Urinary bladder (tissue), 3 donors: ENCODE measurements at regions not wholly inside any gene's neighbourhood (a gene's known extent, or its start where the extent isn't known, plus 50 kb on each side); places are given as distances from the start of the nearest gene placed in this dataset.

Experiments used
- DNase-seq: peaks from one replicate; pipeline ENCODE4 v3.0.0-alpha.2; 2015; ENCODE audit errors: extremely low spot score
- H3K27ac ChIP-seq: one replicate; pipeline ENCODE4 v1.5.1; 2013; ENCODE audit warnings: low read depth, mild to moderate bottlenecking, moderate library complexity
- H3K36me3 ChIP-seq: one replicate; pipeline ENCODE4 v1.6.1; 2013; ENCODE audit warnings: mild to moderate bottlenecking, moderate library complexity; ENCODE audit not compliant: insufficient read depth
- H3K4me1 ChIP-seq: one replicate; pipeline ENCODE4 v1.6.1; 2013; ENCODE audit warnings: mild to moderate bottlenecking, moderate library complexity; ENCODE audit not compliant: insufficient read depth
- H3K4me3 ChIP-seq: one replicate; pipeline ENCODE4 v1.5.1; 2013; ENCODE audit warnings: low read depth, low read length
- WGBS: extraction: QIAGEN DNeasy Blood & Tissue Kit; methylation state at CpG from one replicate; pipeline ENCODE4 v1.1.7; 2013; 5-methylcytosine and 5-hydroxymethylcytosine counted together
- donor health status: healthy with polysubstance abuse.
- donor health status: healthy.

DNA sequence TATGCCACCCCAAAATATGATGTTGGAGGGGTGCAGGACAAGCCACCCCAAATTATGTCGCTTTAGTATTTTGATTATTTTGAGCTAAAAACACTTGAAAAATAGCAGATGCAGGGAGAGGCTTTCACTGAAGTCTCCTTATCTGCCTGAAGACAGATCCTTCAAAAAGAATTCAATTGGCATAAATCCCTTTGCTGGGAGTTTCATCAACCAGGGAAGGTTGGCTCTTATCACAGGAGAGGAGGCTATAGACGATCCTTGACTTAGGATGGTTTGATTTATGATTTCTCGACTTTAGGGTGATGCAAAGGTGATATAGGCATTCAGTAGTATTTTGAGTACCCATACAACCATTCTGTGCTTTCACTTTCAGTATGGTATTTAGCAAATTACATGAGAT, 97.8 kb upstream of the CAMK1G start:
- H3K36me3 ChIP-seq: no peaks in the 10 kb centered on the region
- 63% methylated on average over 3 of the region's 3 CpGs for WGBS
- no peak overlapping the region for H3K4me3 ChIP-seq
- DNase-seq: no peak
- no peak overlapping the region for H3K27ac ChIP-seq
- H3K4me1 ChIP-seq: no peaks in the 10 kb centered on the region

- no peak overlapping the region for H3K27ac ChIP-seq
- no peak for DNase-seq
- WGBS: 100% methylated on average over 1 of the region's 1 CpG
- H3K4me3 ChIP-seq: no peak overlapping the region
- no peaks in the 10 kb centered on the region for H3K36me3 ChIP-seq
- H3K4me1 ChIP-seq: no peaks in the 10 kb centered on the region
These were observed 96.5 kb upstream of the CAMK1G start for GRCh38 chr1:209486861-209487593.

DNA sequence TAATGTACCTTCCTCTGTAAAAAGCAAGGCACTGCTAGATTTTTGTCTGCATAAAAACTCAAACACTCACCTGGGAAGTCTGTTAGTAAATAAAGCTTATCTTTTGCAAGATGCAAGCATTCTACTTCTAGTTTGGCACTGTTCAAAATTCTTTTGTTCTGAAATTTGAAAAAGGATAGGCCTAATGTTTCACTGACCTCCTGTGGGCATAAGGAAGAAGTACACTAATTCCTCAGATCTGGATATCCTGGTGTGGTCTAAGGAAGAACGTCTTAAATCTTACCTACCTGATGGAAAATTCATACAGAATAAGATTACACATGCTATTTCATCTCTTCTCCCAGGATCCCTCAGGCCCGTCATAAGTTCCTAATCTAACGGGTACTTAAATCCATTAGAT, 93.5 kb upstream of the CAMK1G start:
- H3K36me3 ChIP-seq: no peaks in the 10 kb centered on the region
- DNase-seq: no peak
- WGBS: 67% methylated on average over 3 of the region's 3 CpGs
- H3K4me1 ChIP-seq: no peaks in the 10 kb centered on the region
- no peak overlapping the region for H3K27ac ChIP-seq
- H3K4me3 ChIP-seq: no peak overlapping the region

GRCh38 chr1:209491031-209491430, 92.5 kb upstream of the CAMK1G start:
- DNase-seq: no peak
- Histone ChIP-seq H3K27ac (no peak overlapping the region), H3K4me3 (no peak overlapping the region), H3K36me3 (no peaks in the 10 kb centered on the region), H3K4me1 (no peaks in the 10 kb centered on the region)
- 93% methylated on average over 2 of the region's 2 CpGs for WGBS

DNA sequence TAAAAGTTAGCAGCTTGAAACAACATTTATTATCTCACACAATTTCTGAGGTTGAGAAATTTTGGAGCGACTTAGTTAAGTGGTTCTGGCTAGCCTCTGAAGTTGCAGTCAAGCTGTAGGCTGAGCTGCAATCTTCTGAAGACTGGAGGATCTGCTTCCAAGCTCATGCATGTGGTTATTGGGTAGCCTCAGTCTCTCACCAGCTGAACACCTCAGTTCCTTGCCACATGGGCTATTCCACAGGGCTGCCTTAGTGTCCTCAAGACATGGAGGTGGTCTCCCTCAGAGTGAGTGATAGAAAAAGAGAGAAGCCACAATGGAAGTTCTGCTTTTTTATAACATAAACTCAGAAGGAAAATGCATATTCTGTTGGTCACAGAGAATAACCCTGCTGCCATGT, 92.0 kb upstream of the CAMK1G start:
- H3K27ac ChIP-seq: no peak overlapping the region
- DNase-seq: no peak
- H3K4me3 ChIP-seq: no peak overlapping the region
- no peaks in the 10 kb centered on the region for H3K36me3 ChIP-seq
- WGBS: 85% methylated on average over 1 of the region's 1 CpG
- no peaks in the 10 kb centered on the region for H3K4me1 ChIP-seq

GRCh38 chr1:209491897-209492296, 91.6 kb upstream of the CAMK1G start:
- H3K36me3 ChIP-seq: no peaks in the 10 kb centered on the region
- no peak overlapping the region for H3K27ac ChIP-seq
- no peak overlapping the region for H3K4me3 ChIP-seq
- 80% methylated on average over 4 of the region's 4 CpGs for WGBS
- DNase-seq: no peak
- H3K4me1 ChIP-seq: no peaks in the 10 kb centered on the region

GRCh38 chr1:209493559-209493958, 90.0 kb upstream of the CAMK1G start:
- no peaks in the 10 kb centered on the region for H3K4me1 ChIP-seq
- DNase-seq: no peak
- H3K36me3 ChIP-seq: no peaks in the 10 kb centered on the region
- H3K27ac ChIP-seq: no peak overlapping the region
- no peak overlapping the region for H3K4me3 ChIP-seq

- H3K27ac ChIP-seq: no peak overlapping the region
- WGBS: 79% methylated on average over 1 of the region's 1 CpG
- H3K4me3 ChIP-seq: no peak overlapping the region
- no peak for DNase-seq
- H3K36me3 ChIP-seq: no peaks in the 10 kb centered on the region
- H3K4me1 ChIP-seq: no peaks in the 10 kb centered on the region
These were observed 85.8 kb upstream of the CAMK1G start for GRCh38 chr1:209497729-209498128.

DNA sequence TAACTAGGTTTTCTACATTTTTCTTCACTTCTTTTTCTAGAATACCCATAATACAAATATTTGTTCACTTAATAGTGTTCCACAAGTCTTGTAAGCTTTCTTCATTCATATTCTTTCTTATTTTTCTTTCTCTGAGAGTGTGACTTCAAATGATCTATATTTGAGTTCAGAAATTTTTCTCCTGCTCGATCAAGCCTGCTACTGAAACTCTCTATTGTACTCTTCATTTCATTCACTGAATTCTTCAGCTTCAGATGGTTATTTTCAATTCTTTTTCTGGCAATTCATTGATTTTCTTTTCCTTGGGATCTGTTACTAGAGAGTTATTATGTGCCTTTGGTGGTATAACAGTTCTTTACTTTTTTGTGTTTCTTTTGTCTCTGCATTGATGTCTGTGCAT, 82.5 kb upstream of the CAMK1G start:
- DNase-seq: no peak
- Histone ChIP-seq H3K4me3 (no peak overlapping the region), H3K27ac (no peak overlapping the region), H3K36me3 (no peaks in the 10 kb centered on the region), H3K4me1 (no peaks in the 10 kb centered on the region)
- WGBS: 88% methylated on average over 1 of the region's 1 CpG

- Histone ChIP-seq H3K36me3 (no peaks in the 10 kb centered on the region), H3K27ac (no peak overlapping the region), H3K4me3 (no peak overlapping the region), H3K4me1 (no peaks in the 10 kb centered on the region)
- 90% methylated on average over 1 of the region's 1 CpG for WGBS
- DNase-seq: no peak
These were observed 80.3 kb upstream of the CAMK1G start for GRCh38 chr1:209503196-209503595.

DNA sequence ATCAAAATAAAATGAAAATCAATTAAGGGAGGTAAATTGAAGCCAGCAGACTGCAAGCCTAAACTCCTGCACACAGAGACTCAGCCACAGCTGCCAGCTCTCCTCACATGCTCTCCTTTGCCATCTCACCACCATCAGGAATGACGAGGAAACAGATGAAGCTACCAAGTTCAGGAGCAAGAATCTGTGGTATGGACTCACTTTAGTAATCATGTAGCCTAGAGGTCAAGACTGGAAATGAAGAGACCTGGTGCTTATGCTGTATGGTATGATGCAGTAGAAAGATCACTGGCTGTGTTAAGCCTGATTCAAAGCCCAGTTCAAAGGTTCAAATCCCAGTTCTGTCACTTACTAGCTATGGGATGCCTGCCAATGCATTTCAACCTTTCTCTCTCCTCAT, 78.9 kb upstream of the CAMK1G start:
- H3K4me3 ChIP-seq: no peak overlapping the region
- WGBS: 79% methylated on average over 1 of the region's 1 CpG
- no peaks in the 10 kb centered on the region for H3K36me3 ChIP-seq
- H3K27ac ChIP-seq: no peak overlapping the region
- no peaks in the 10 kb centered on the region for H3K4me1 ChIP-seq
- DNase-seq: no peak

GRCh38 chr1:209505044-209505443, 78.5 kb upstream of the CAMK1G start:
- 85% methylated on average over 1 of the region's 1 CpG for WGBS
- no peak overlapping the region for H3K4me3 ChIP-seq
- no peaks in the 10 kb centered on the region for H3K4me1 ChIP-seq
- H3K27ac ChIP-seq: no peak overlapping the region
- no peak for DNase-seq
- no peaks in the 10 kb centered on the region for H3K36me3 ChIP-seq

- Histone ChIP-seq H3K4me3 (no peak overlapping the region), H3K36me3 (no peaks in the 10 kb centered on the region), H3K27ac (no peak overlapping the region), H3K4me1 (no peaks in the 10 kb centered on the region)
- WGBS: 75% methylated on average over 3 of the region's 3 CpGs
- DNase-seq: no peak
These were observed 77.4 kb upstream of the CAMK1G start for GRCh38 chr1:209506101-209506500.

DNA sequence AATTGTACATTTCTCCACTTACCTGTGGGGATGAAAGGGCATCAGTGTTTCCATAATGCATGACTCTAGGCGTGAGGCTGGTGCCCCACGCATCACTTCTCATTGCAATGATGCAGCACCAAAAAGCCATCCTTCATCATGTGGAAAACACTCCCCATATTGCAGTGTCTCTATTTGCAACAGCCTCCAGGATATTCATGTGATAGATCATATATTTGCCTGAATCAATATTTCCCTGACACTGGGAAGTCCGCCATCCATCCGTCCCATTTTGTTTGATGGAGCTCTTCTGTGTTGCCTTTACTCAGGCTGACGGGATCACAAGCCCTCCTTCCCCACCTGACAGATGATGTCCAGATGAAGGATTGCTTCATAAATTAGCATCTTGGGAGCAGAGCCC, 74.5 kb upstream of the CAMK1G start:
- H3K4me3 ChIP-seq: no peak overlapping the region
- no peak overlapping the region for H3K27ac ChIP-seq
- no peaks in the 10 kb centered on the region for H3K4me1 ChIP-seq
- no peaks in the 10 kb centered on the region for H3K36me3 ChIP-seq
- 95% methylated on average over 5 of the region's 5 CpGs for WGBS
- no peak for DNase-seq

DNA sequence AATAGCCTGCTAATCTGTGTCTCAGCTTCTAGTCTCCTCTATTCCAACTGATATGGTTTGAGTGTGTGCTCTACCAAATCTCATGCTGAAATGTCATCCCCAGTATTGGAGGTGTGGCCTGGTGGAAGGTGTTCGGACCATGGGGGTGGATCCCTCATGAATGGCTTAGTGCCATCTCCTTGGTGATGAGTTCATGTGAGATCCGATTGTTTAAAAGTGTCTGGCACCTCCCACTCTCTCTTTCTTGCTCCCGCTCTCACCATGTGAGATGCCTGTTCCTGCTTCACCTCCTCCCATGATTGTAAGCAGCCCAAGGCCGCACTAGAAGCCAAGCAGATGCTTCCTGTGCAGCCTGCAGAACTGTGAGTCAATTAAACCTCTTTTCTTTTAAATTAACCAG, 73.5 kb upstream of the CAMK1G start:
- Histone ChIP-seq H3K36me3 (no peaks in the 10 kb centered on the region), H3K4me3 (no peak overlapping the region), H3K27ac (no peak overlapping the region), H3K4me1 (no peaks in the 10 kb centered on the region)
- 77% methylated on average over 4 of the region's 4 CpGs for WGBS
- no peak for DNase-seq
